ENCODE measurements at regions not wholly inside any gene's neighbourhood (a gene's known extent, or its start where the extent isn't known, plus 50 kb on each side); places are given as distances from the start of the nearest gene placed in this dataset.

GRCh38 chr17:37824534-37825485 is 80.0 kb upstream of the HNF1B start:
- TF ChIP-seq EZH2 (IDR thresholded peaks at IDR 0.05; ENCODE audit: low read length) (no peak), CTCF (optimal IDR thresholded peaks at IDR 0.05 in 1 of 3, IDR thresholded peaks at IDR 0.05 in 1 of 3, conservative IDR thresholded peaks at IDR 0.05 in 1 of 3; ENCODE audit: extremely low read depth in 1 of 3, insufficient read depth in 2 of 3, low read length in 3 of 3) (no peak)

All from keratinocyte (primary cell).